ENCODE measurements at regions not wholly inside any gene's neighbourhood (a gene's known extent, or its start where the extent isn't known, plus 50 kb on each side); places are given as distances from the start of the nearest gene placed in this dataset.
"Not testable (repeated sequence)": the region's sequence is repeated elsewhere in the genome, so short reads cannot be mapped to it uniquely, and the experiment has no call there.

DNA sequence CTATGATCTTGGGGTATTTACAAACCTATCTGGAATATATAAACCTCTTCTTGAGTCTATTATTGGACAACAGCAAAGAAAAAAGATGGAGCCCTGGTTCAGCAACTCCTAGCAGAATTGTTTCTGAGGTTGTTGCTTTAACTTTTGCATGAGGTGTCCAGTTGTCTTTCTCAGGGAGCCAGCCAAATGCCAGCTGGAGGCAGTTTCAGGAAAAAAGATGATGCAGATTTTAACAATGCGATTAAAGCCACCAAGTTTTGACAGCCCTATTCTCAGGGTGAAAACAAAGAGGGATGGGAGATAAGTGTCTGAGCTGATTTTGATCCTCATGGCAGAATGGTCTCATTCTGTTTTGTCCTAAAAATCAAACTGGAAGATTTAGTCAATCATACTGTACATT, 181.6 kb upstream of the RASGRP1 start:
- no peak for DNase-seq

DNA sequence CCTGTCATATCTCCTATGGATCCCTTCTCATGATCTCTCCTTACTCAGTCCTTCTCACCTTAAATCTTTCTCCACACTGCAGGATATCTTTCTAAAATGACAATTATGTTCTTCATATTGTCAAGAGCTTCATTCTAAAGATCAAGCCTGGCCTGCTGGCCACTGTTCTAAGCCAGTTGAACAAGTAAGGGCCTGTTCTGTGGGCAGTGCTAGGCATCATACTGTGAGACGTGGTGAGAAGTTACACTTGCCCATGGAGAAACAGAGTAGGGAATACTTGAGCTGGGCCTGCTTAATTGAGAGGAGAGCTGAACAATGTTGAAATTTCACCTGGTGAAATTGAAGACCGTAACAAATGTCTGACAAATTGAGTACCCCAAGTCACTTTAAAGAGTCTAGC, 184.1 kb upstream of the RASGRP1 start:
- no peak for DNase-seq

DNA sequence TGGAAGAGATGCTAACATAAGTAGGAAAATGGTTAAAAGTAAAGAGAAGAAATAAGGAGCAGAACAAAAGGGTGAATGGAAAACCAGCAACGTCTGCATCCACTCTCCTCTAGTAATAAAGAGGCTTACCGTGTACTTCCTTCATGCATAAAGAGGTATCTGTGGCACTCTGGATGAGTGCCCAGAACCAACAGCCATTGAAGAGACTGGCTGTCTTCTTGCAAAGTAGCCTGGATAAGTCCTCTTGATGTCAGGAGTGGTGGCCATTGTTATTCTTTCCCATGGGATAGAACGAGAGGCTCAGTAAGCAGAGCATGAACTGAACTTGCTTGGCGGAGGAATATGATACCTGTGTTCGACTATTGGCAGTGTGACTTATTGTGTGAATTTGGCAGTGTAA, 186.2 kb upstream of the RASGRP1 start:
- no peak for DNase-seq

DNA sequence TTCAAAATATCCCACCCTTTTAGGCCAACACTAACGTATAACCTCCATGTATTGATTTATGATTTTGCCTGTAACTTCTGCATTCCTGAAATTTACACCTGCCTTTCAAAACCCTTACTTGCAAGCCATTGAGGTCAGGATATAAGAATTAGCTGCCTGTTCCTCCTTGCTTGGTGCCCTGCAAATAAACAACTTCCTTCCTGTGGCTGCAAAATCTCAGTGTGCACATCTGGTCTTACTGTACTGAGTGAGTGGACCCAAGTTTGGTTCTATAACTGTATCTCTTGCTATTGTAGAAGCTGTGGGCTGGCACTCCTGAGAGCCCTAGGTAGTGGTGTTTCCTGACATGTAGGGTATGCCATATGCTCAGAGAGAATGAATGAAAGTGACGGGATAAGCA, 191.1 kb upstream of the RASGRP1 start:
- DNase-seq: no peak

DNA sequence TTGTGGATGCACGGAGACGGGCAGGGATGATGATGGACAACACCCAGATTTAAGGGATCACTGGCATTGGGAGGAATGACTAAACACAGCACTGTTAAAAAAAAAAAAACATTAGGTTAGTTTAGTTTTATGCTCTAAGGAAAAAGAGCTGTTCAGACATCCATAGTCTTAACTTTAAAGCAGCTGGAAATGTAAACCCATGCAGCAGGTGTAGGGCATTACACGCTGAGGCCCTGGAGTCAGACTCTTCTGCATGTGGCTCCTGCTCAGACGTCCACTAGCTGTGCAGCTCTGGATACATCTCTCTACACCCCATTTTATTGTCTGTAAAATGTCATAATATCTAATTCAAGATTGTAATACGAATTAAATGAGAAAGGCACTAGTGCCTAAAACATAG, 191.8 kb upstream of the RASGRP1 start:
- DNase-seq: no peak

DNA sequence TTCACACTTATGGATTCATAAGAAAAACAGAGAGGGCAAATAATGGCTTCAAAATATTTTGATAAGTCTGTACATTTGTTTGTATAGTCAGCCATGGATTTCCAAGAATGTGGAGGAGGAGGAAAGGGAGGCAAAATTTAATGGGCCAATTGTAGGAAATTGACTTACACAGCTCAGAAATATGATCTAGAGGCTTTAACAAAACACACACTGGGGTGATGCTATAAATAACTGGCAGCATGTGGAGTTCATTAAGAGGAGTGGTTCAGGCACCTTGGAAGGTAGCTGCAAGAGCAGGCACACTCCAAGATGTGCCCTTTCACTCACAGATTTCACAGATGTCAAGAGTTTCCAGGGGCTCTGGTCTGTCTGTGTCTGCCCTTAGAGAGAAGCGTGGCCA, 193.4 kb upstream of the RASGRP1 start:
- no peak for DNase-seq

DNA sequence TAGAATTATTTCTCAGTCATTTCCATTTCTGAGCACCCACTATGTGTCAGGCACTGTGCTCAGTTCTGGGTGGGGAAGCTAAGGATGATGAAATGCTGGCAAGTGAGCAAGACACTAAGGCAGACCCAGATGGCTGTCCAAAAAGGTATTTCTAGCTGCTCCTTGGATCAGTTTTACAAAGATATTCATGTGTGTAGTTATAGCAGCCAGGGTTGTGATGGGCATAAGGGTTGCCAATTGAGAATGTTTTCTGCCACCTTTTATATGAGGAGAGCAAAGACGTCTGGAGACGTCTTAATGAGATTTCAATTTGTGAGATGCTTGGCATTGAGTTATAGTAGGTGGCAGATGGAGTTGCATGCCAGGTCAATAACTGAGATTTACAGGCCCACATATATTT, 197.1 kb upstream of the RASGRP1 start:
- no peak for DNase-seq

DNA sequence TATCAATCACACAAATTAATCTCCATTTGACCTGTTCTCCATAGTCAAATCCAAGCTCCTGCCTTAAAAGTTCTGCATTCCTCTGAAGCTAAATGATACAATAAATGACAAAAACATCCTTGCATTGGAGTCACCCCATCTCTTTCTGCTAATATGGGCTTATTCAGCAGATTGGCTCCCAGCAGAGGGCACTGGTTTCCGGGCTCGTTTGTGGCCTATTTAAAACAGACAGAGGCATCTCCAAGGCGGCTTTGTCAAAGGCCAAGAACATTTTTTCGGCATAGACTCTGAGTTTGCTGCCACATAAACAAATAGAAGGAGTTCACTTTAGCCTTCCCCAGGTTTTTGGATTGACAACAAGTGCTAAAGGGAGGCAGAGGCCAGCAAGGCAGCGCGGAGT, 204.4 kb upstream of the RASGRP1 start:
- DNase-seq: no peak

DNA sequence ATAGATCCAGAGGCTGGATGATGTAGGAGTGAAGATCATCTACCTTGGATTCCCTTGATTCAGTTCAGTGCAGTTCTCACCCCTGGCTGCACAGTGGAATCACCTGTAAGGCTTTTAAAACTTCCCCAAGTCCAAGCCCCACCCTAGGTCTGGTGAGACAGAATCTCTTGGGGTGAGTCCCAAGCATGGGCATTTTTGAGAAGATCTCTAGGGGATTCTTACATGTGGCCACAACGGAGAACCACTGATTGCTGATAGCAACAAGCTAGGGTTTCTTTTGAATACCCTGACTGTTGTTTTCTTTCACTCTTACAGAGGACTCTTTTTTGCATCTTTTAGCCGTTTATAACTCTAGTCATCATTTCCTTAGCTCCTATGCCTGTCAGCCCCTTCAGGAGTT, 204.9 kb upstream of the RASGRP1 start:
- no peak for DNase-seq

DNA sequence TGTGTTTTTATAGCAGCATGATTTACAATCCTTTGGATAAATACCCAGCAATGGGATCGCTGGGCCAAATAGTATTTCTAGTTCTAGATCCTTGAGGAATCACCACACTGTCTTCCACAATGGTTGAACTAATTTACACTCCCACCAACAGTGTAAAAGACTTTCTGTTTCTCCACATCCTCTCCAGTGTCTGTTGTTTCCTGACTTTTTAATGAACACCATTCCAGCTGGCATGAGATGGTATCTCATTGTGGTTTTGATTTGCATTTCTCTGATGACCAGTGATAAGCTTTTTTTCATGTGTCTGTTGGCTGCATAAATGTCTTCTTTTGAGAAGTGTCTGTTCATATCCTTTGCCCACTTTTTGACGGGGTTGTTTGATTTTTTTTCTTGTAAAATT, 209.5 kb upstream of the RASGRP1 start:
- DNase-seq: not testable (repeated sequence)

DNA sequence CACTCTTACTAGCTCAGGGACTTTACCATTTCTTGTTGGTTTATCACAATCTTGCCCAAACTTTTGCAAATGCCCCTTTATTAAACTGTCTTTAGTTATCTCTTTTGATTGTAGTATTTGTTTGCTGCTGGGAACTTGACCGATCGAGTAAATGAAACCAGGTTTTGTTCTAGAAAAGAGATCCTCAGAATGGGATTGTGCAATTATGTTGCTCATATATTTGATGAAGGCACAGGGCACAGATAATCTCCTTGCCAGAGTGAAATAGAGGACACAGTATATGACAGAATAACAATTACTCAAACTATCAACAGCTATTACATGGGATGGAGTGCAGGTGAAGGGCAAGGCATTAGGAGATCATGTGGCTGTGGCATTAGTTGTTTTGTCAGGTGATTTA, 216.6 kb upstream of the RASGRP1 start:
- no peak for DNase-seq

DNA sequence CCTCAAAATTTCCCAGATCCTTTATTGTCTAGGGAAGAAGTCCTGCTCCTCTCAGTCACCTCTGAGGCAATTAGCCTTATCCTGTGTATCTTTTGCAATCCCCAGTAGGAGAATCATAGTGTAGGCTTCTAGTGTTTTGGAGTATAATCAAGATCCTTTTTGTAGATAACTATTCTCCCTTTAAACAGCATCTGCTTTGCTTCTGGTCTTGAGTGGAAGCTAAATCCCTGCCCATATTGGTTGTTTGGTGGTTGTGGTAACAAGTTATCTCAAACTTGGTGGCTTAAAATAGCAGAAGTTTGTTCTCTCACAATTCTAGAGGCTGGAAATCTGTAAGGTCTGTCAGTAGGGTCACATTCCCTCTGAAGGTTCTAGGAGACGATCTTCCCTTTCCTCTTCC, 217.5 kb upstream of the RASGRP1 start:
- no peak for DNase-seq

DNA sequence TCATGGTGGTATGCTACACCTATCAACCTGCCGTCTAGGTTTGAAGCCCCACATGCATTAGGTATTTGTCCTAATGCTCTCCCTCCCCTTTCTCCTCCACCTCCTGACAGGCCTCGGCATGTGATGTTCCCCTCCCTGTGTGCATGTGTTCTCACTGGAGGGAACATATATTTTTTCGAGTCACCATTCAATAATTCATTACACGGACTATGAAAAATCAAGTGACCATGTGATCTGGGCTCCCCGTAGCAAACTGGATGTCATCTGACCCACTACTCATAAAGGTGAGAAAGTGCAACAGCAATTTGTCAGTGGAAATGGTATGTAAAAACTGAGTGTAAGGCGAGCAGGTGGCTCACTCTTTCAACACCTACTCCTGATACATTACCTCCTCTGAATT, 224.3 kb upstream of the RASGRP1 start:
- DNase-seq: no peak

DNA sequence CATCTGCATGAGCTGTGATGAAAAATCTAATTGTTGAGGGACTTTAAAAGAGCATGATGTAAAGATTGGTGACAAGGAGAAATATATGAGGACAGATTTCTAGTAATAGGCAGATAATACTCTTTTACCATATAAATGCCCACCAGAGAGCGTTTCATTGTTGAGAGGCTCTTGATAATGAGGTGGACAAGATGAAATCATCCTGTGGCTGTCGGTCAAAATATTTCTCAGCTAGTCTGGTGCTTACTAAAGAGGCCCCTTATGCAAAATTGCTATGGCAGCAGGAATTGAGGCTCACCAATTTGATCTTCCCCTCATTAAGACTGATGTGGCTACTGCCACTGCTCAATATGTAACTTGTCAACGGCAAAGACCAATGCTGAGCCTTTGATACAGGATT, 225.0 kb upstream of the RASGRP1 start:
- DNase-seq: no peak

DNA sequence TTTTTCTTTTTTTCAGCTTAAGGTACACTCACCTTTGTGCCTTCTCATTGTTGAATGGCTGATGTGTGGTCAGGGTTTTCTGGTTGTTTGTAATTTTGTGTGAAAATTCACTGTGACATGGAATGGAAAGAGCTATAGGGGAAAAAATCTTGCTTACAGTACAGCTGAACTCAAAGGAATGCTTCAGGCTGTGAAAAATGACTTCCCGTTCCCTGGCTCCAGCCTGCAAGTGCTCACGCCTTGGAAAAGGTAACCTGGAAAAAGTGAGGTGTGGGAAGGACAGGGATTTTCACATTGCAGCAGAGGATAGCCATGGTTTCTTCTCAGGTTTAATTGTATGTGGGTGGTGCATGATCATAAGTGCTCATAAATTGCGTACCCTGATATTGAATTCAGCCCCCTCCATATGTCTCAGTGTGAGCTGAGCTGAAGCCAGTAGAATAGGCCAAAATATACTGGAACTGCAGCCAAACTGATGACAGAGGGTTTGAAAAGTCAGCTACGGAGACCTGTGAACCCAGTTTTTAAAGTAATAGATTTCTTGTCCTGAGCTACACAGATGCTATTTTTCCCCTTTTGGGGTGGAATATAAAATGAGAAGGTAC, 228.7 kb upstream of the RASGRP1 start:
- DNase-seq: no peak

DNA sequence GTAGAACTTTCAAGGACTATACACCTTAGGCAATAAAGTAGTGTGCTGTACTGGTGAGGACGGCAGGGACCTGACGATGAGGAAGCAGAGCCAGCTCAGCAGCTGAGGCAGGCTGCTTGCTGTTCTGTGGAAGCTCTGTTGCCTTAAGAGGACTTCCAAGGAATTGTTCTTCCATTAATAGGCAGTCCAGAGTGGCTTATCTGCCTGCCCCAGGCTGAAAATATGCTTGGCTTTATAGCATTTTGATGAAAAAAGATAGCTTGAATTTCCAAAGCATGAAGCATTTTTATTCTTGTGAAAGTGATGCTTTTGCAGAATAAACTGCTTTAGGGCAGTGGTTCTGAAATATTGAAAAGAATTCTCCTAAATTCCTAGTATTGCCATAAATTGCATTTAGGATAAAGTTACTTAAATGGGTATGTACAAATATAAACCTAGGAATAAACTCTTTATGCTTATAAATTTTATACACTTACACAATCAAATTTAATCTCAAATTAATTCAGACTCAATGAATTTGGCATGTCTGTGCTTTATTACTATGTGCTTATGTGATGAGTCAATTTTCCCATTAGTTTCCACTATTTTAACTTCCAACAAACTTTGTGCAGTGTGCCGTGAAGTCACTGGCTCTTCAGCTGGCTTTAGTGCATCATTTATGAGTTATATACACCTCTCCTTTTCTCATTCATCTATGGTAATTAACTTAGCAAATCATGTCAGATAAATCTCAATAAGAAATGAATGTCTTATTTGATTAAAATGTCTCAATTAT, 231.0 kb upstream of the RASGRP1 start:
- no peak for DNase-seq

DNA sequence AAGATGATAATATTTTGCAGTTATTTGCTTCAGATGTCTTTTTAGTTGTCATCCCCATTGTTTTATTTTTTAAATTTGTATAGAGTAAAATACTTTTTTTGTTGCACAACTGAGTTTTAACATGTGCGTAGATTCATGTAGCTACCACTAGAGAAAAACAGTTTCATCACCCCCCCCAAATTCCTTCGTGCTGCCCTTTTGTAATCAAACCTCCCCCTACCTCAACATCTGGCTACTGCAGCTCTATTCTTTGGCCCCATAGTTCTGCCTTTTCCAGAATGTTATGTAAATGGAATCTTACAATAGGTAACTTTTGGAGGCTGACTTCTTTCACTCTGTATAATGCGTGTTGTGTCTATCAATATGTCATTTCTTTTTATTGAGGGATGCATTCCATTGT, 232.0 kb upstream of the RASGRP1 start:
- no peak for DNase-seq

DNA sequence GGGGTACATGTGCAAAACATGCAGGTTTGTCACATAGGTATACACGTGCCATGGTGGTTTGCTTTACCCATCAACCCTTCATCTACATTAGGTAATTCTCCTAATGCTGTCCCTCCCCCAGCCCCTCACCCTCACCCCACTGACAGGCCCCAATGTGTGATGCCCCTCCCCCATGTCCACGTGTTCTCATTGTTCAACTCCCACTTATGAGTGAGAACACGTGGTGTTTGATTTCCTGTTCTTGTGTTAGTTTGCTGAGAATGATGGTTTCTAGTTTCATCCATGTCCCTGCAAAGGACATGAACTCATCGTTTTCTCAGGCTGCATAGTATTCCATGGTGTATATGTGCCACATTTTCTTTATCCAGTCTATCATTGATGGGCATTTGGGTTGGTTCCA, 232.9 kb upstream of the RASGRP1 start:
- DNase-seq: not testable (repeated sequence)

DNA sequence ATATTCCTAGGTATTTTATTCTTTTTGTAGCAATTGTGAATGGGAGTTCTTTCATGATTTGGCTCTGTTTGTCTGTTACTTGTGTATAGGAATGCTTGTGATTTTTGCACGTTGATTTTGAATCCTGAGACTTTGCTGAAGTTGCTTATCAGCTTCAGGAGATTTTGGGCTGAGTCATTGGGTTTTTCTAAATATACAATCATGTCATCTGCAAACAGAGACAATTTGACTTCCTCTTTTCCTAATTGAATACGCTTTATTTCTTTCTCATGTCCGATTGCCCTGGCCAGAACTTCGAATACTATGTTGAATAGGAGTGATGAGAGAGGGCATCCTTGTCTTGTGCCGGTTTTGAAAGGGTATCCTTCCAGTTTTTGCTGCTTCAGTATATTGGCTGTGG, 234.6 kb upstream of the RASGRP1 start:
- DNase-seq: not testable (repeated sequence)

DNA sequence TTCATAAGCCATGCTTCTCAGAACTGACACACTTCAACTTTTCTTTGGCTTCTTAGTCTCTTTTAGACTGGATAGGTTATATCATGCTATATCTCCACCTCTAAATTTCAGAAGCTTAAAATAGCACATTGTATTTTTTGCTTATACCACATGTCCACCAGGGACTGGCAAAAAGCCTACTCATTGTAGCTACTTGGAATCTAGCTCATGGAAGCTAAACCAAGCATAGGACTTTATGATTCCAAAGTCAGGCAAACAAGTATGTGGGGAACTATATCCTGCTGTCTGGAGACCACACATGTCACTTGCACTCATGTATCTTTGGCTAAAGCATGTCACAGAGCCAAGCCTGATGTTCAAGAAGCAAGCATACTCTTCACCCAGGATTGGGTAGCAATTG, 245.0 kb upstream of the RASGRP1 start:
- DNase-seq: no peak

DNA sequence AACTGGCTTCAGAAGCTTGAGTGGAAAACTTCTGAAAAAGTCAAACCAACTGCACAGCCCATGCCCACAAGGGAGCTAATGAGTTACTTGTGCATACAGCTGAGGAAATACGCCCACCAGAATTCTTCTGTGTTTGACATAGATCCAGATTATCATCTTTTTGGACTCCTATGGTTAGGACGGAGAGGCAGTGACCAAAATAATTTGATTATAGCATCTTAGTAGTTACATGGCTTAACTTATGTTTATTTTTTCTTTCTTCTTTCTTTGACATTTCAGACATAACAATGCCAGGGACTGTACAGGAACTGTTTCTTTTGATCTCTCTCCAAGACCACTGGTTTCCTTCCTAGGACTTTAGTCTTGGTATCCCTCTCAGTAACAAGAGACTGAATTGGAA, 246.1 kb upstream of the RASGRP1 start:
- no peak for DNase-seq

DNA sequence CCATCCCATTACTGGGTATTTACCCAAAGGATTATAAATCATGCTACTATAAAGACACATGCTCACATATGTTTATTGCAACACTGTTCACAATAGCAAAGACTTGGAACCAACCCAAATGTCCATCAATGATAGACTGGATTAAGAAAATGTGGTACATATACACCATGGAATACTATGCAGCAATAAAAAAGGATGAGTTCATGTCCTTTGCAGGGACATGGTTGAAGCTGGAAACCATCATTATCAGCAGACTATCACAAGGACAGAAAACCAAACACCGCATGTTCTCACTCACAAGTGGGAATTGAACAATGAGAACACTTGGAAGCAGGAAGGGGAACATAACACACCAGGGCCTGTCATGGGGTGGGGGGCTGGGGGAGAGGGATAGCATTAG, 249.6 kb upstream of the RASGRP1 start:
- not testable (repeated sequence) for DNase-seq

DNA sequence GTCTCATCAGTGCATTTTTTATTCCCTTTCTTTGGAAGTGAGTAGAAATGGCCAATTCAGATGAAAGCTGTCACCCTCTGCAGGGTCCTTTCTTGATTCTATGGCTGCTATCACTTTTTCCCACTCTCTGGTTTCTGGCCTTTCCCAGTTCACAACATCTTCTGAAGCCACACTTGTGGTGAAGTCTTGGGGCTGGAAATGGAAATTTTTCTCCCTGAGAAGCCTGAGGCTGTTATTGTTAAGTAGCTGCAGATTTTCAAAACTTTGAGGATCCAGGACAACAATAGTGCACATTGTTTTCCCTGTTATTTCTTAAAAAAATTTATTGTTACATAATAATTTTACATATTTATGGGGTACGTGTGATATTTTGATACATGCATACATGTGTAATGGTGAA, 250.3 kb upstream of the RASGRP1 start:
- DNase-seq: no peak

DNA sequence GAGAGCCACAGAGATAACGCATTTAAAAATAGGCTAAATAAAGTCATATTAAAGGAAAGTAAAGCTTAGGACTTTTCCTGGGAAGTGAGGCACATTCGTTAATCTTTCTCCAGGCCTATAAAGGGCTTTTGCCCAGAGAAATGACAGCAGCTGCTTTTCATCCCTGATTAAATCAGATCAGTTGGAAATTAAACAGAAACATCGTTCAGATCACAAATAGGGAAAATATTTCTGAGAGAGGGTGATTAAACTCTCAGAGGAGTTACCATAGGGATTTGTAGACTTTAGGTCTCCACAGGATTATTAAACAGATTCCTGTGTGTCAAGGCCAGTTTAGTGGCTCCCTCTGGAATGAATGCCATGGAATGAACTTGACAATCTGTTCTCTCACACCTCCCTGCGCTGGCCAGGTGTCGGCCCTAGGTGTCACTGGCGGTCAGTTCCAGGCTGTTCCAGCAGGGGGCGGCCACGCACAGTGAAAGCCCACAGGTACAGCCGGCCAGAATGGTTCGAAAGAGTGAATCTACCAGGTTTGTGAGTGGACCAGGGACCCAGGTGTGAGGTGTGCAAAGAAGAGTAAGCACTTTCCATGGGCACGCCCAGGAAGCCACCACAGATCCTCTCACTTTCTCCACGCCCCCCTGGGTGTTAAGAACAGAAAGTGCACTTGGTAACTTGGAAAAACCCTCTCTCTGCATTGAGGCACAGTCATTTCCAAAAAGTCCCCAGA, 253.0 kb upstream of the RASGRP1 start:
- DNase-seq: peak; percentile 84 to 91
